Right atrium auricular region (tissue), 2 donors: ENCODE measurements at regions not wholly inside any gene's neighbourhood (a gene's known extent, or its start where the extent isn't known, plus 50 kb on each side); places are given as distances from the start of the nearest gene placed in this dataset.

Experiments used
- DNase-seq: peaks from one replicate; pipeline ENCODE4 v3.0.0-alpha.2; 2019; ENCODE audit warnings: low spot score
- H3K27ac ChIP-seq, 2 donors: fragments of 200-600 bp; sonication (generic); 1 replicate in 1 of 2; 2 replicates in 1 of 2; pipeline ENCODE4 v1.5.1; 2016 to 2019
- H3K27me3 ChIP-seq, 2 donors: fragments of 200-600 bp; sonication (generic); one replicate each; pipeline versions ENCODE4 v1.5.1 to v1.6.0; 2017 to 2019
- H3K36me3 ChIP-seq: fragments of 200-600 bp; sonication (generic); one replicate; pipeline ENCODE4 v1.5.1; 2016
- H3K4me1 ChIP-seq, 2 donors: fragments of 200-600 bp; sonication (generic); one replicate each; pipeline versions ENCODE4 v1.5.1 to v1.6.0; 2017 to 2019
- H3K4me3 ChIP-seq, 2 donors: fragments of 200-600 bp; sonication (generic); 1 replicate in 1 of 2; 2 replicates in 1 of 2; pipeline ENCODE4 v1.5.1; 2017 to 2019; ENCODE audit warnings: mild to moderate bottlenecking in 1 of 2, moderate library complexity in 1 of 2
- H3K9me3 ChIP-seq, 2 donors: fragments of 200-600 bp; sonication (generic); one replicate each; pipeline ENCODE4 v1.5.1; 2019
- CTCF ChIP-seq, 2 donors: fragments of 200-600 bp; sonication (generic); IDR thresholded peaks; one replicate each; pipeline ENCODE4 v1.5.1; 2019; ENCODE audit warnings: antibody characterized with exemption in 2 of 2

DNA sequence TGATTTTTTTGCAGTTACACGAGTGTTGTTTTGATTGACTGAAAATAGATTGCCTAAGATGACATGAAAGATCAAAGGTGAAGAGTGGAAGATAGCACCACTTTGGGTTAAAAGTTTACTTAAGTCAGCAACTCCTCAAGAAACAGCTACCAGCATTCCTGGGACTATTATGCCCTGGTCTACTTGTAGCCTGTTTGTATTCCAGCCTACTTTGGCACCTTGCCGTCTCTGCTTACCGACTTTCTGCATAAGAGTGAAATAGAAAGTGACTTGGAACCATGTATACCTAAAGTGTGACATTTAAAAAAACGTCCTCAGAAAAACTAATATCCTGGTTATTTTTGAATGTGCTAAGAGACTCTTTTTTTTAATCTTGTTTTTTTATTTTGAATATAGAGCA, 631.5 kb upstream of the PTBP2 start:
- Histone ChIP-seq H3K27ac (no peak overlapping the region), H3K27me3 (no peaks in the 10 kb centered on the region), H3K9me3 (no peaks in the 10 kb centered on the region), H3K36me3 (no peaks in the 10 kb centered on the region), H3K4me3 (no peak overlapping the region), H3K4me1 (no peaks in the 10 kb centered on the region)
- TF ChIP-seq CTCF (IDR thresholded peaks at IDR 0.05) = no peak
- DNase-seq = no peak

DNA sequence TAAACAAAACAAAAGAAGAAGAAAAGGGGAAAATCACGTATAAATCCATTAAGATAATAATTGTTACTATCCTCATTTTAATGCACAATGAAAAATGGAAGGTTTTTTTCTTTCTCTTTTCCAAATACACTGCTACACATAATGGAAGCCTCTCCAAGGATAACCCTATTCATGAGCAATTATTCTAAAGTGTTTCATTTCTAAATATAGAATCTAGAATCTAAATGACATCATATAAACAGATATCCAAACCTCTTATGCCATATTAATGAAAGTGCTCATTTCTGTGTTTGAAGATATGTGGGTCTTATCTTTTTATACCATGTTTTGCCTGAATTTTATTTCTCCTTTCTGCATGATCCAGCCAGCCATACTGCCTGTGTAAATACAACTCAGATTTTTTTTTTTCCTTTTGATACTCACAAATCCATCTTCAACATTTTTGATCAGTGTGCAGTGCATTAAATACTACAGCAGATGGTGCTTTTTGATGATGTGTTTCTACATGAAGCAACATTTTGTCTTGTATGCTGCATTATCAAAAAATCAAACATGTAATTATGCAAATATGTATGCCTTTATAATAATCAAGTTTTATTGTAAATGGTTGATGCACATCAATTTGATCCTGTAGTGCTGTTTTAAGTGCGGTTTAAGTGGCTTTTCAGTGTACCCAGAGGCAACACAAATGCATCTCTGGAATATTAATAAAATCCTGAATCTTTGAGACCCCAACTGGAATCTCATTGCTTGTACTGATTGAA, 625.6 kb upstream of the PTBP2 start:
- no peaks in the 10 kb centered on the region for H3K36me3 ChIP-seq
- no peak for DNase-seq
- no peak for TF ChIP-seq CTCF (IDR thresholded peaks at IDR 0.05)

DNA sequence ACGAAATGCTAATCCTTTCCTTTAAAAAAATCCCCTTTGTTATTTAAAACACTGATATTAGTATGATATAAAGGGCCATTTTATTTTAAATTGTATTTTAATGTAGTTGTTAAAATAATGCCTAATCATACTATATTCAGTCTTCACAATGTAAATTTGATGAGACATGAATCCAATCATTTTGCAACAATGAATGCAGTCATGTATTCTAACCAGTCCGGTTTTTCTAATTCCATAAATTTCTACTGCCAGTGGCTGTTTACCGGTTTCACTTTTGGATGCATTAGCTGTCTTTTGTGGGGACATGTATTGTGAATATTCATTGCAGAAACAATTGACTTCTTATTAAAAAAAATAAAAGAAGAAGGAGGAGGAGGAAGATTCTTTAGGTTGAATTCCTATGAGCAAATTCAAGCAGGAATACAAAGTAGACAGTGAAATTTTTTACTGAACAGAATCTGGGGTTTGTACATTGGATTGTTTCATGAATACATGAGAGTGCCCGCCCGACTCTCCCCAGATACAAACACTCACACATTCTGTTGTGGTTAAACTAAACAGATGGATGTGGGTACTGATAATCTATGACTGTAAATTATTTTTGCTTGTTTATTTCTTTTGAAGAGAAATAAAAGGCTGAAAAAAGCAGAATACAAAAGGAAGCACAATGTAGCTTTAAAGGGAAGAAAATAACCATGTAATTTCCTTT, 624.8 kb upstream of the PTBP2 start:
- Histone ChIP-seq H3K36me3 (no peaks in the 10 kb centered on the region), H3K27me3 (no peaks in the 10 kb centered on the region), H3K4me1 (no peaks in the 10 kb centered on the region), H3K27ac (no peak overlapping the region), H3K4me3 (no peak overlapping the region), H3K9me3 (no peaks in the 10 kb centered on the region)
- TF ChIP-seq CTCF (IDR thresholded peaks at IDR 0.05) = no peak
- no peak for DNase-seq

More for the DNA sequence above, 625.6 kb upstream of the PTBP2 start:
- Histone ChIP-seq H3K27ac (no peak overlapping the region), H3K4me3 (no peak overlapping the region), H3K9me3 (no peaks in the 10 kb centered on the region), H3K4me1 (no peaks in the 10 kb centered on the region), H3K27me3 (no peaks in the 10 kb centered on the region)

GRCh38 chr1:96104506-96104905, 617.1 kb upstream of the PTBP2 start:
- Histone ChIP-seq H3K4me3 (no peak overlapping the region), H3K9me3 (no peaks in the 10 kb centered on the region), H3K4me1 (no peaks in the 10 kb centered on the region), H3K27me3 (no peaks in the 10 kb centered on the region), H3K36me3 (no peaks in the 10 kb centered on the region), H3K27ac (no peak overlapping the region)
- TF ChIP-seq CTCF (IDR thresholded peaks at IDR 0.05) = no peak
- DNase-seq = no peak

GRCh38 chr1:96104906-96105305, 616.7 kb upstream of the PTBP2 start:
- no peak for DNase-seq
- no peaks in the 10 kb centered on the region for H3K9me3 ChIP-seq
- no peak overlapping the region for H3K4me3 ChIP-seq
- no peaks in the 10 kb centered on the region for H3K27me3 ChIP-seq
- no peaks in the 10 kb centered on the region for H3K4me1 ChIP-seq
- TF ChIP-seq CTCF (IDR thresholded peaks at IDR 0.05) = no peak
- H3K36me3 ChIP-seq = no peaks in the 10 kb centered on the region
- H3K27ac ChIP-seq = no peak overlapping the region
